GM21381 (cell line): ENCODE measurements at regions not wholly inside any gene's neighbourhood (a gene's known extent, or its start where the extent isn't known, plus 50 kb on each side); places are given as distances from the start of the nearest gene placed in this dataset.

Source experiments
- ATAC-seq: cut with Tn5 transposase; IDR thresholded peaks from one replicate; pipeline ENCODE4 v1.9.1; 2021; ENCODE audit warnings: mild to moderate bottlenecking, moderate library complexity; ENCODE audit not compliant: unreplicated experiment

GRCh38 chr22:48088251-48088650 lies 1325.8 kb downstream of the TBC1D22A start:
- no peak for ATAC-seq

- no peak for ATAC-seq
These were observed 1323.6 kb downstream of the TBC1D22A start for GRCh38 chr22:48085901-48086645.

GRCh38 chr22:48084729-48085050 lies 1322.2 kb downstream of the TBC1D22A start:
- no peak for ATAC-seq

- ATAC-seq = peak; percentile 69
These were observed 1321.7 kb downstream of the TBC1D22A start for GRCh38 chr22:48084041-48084728.

GRCh38 chr22:48083502-48083901 lies 1321.1 kb downstream of the TBC1D22A start:
- ATAC-seq = no peak

GRCh38 chr22:48082284-48082683 lies 1319.8 kb downstream of the TBC1D22A start:
- ATAC-seq = no peak

GRCh38 chr22:48081281-48081680 lies 1318.8 kb downstream of the TBC1D22A start:
- ATAC-seq = no peak

GRCh38 chr22:48080316-48081165 lies 1318.1 kb downstream of the TBC1D22A start:
- ATAC-seq = no peak

- no peak for ATAC-seq
These were observed 1317.2 kb downstream of the TBC1D22A start for GRCh38 chr22:48079505-48080290.

- ATAC-seq = no peak
These were observed 1316.4 kb downstream of the TBC1D22A start for GRCh38 chr22:48078825-48079224.

GRCh38 chr22:48077699-48078098 lies 1315.2 kb downstream of the TBC1D22A start:
- ATAC-seq = no peak

GRCh38 chr22:48076008-48076407 lies 1313.6 kb downstream of the TBC1D22A start:
- no peak for ATAC-seq

- no peak for ATAC-seq
These were observed 1313.2 kb downstream of the TBC1D22A start for GRCh38 chr22:48075604-48076003.

- no peak for ATAC-seq
These were observed 1310.3 kb downstream of the TBC1D22A start for GRCh38 chr22:48072777-48073176.

GRCh38 chr22:48071828-48072227 lies 1309.4 kb downstream of the TBC1D22A start:
- ATAC-seq = no peak

- no peak for ATAC-seq
These were observed 1308.9 kb downstream of the TBC1D22A start for GRCh38 chr22:48071305-48071704.

GRCh38 chr22:48070760-48071159 lies 1308.3 kb downstream of the TBC1D22A start:
- ATAC-seq = no peak

GRCh38 chr22:48070083-48070482 lies 1307.6 kb downstream of the TBC1D22A start:
- no peak for ATAC-seq

GRCh38 chr22:48069256-48069655 lies 1306.8 kb downstream of the TBC1D22A start:
- ATAC-seq = no peak

- no peak for ATAC-seq
These were observed 1306.0 kb downstream of the TBC1D22A start for GRCh38 chr22:48068323-48068885.

GRCh38 chr22:48065892-48066291 lies 1303.4 kb downstream of the TBC1D22A start:
- ATAC-seq = no peak
